KMS-11 (cell line): ENCODE measurements at regions not wholly inside any gene's neighbourhood (a gene's known extent, or its start where the extent isn't known, plus 50 kb on each side); places are given as distances from the start of the nearest gene placed in this dataset.

ENCODE experiments used
- H2AFZ ChIP-seq: fragments of 200-600 bp; sonication (generic); 2 replicates; pipeline ENCODE4 v1.6.1; 2016; ENCODE audit warnings: antibody characterized with exemption, mixed run types, low read depth
- H3K27ac ChIP-seq: fragments of 200-600 bp; sonication (generic); 2 replicates; pipeline ENCODE4 v1.6.1; 2016; ENCODE audit warnings: mild to moderate bottlenecking, mixed run types
- H3K27me3 ChIP-seq: fragments of 200-600 bp; sonication (generic); 2 replicates; pipeline ENCODE4 v1.6.1; 2017; ENCODE audit warnings: mild to moderate bottlenecking, low read depth, mixed run types, moderate library complexity; ENCODE audit not compliant: insufficient read depth
- H3K36me3 ChIP-seq: fragments of 200-600 bp; sonication (generic); 2 replicates; pipeline ENCODE4 v1.6.1; 2017; ENCODE audit warnings: mild to moderate bottlenecking, mixed run types; ENCODE audit not compliant: insufficient read depth
- H3K4me1 ChIP-seq: fragments of 200-600 bp; sonication (generic); 2 replicates; pipeline ENCODE4 v1.6.1; 2016; ENCODE audit warnings: mild to moderate bottlenecking, low read depth, mixed run types; ENCODE audit not compliant: poor library complexity, severe bottlenecking
- H3K4me2 ChIP-seq: fragments of 200-600 bp; sonication (generic); 2 replicates; pipeline ENCODE4 v1.7.0; 2016; ENCODE audit warnings: mild to moderate bottlenecking, mixed run types
- H3K4me3 ChIP-seq: fragments of 200-600 bp; sonication (generic); IDR thresholded peaks from 2 replicates; pipeline ENCODE4 v1.6.1; 2017; ENCODE audit warnings: low read depth, low read length, mixed read lengths; ENCODE audit not compliant: insufficient read depth
- H3K79me2 ChIP-seq: fragments of 200-600 bp; sonication (generic); 2 replicates; pipeline ENCODE4 v1.6.1; 2016; ENCODE audit warnings: low read depth, mixed run types; ENCODE audit not compliant: insufficient read depth
- H3K9ac ChIP-seq: fragments of 200-600 bp; sonication (generic); 2 replicates; pipeline ENCODE4 v1.6.1; 2016; ENCODE audit warnings: mild to moderate bottlenecking, mixed run types
- H4K20me1 ChIP-seq: fragments of 200-600 bp; sonication (generic); 2 replicates; pipeline ENCODE4 v1.6.1; 2016; ENCODE audit warnings: mild to moderate bottlenecking, mixed run types; ENCODE audit not compliant: insufficient read depth
- TF ChIP-seq, protein P1 (sequence below): fragments of 200-600 bp; sonication (generic); conservative IDR thresholded peaks from 2 replicates; pipeline ENCODE4 v1.6.1; 2017; ENCODE audit warnings: low read depth, mild to moderate bottlenecking, antibody characterized with exemption, low read length, moderate library complexity, mixed read lengths

- H3K9ac ChIP-seq, result no peak overlapping the region
- H4K20me1 ChIP-seq, result no peaks in the 10 kb centered on the region
- no peaks in the 10 kb centered on the region for H3K27me3 ChIP-seq
- no peak overlapping the region for H3K27ac ChIP-seq
- no peak overlapping the region for H3K4me2 ChIP-seq
- no peaks in the 10 kb centered on the region for H3K79me2 ChIP-seq
- no peaks in the 10 kb centered on the region for H3K36me3 ChIP-seq
- no peak overlapping the region for H3K4me3 ChIP-seq
- H2AFZ ChIP-seq, result no peak overlapping the region
- TF ChIP-seq, protein P1, sequence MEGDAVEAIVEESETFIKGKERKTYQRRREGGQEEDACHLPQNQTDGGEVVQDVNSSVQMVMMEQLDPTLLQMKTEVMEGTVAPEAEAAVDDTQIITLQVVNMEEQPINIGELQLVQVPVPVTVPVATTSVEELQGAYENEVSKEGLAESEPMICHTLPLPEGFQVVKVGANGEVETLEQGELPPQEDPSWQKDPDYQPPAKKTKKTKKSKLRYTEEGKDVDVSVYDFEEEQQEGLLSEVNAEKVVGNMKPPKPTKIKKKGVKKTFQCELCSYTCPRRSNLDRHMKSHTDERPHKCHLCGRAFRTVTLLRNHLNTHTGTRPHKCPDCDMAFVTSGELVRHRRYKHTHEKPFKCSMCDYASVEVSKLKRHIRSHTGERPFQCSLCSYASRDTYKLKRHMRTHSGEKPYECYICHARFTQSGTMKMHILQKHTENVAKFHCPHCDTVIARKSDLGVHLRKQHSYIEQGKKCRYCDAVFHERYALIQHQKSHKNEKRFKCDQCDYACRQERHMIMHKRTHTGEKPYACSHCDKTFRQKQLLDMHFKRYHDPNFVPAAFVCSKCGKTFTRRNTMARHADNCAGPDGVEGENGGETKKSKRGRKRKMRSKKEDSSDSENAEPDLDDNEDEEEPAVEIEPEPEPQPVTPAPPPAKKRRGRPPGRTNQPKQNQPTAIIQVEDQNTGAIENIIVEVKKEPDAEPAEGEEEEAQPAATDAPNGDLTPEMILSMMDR, result no peak
- no peaks in the 10 kb centered on the region for H3K4me1 ChIP-seq
Observed at GRCh38 chr6:50427267-50427666, 286.1 kb upstream of the TFAP2D start.

DNA sequence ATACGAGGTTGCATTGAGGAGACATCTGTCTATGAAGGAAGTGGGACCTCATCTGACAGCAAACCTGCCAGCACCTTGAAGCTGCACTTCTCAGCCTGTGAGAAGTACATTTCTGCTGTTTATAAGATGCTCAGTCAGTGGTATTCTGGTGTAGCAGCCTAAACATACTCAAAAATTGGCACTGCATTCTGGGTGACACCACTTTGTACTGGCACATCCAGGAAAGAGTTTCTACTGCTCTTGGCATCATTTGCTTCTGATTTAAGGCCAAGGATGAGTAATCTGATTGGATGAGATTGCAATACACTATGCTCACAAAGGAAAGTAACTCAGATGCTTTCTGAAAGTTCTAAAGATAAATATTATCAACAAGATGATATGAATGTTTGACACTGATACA is 275.4 kb upstream of the TFAP2D start:
- Histone ChIP-seq H3K4me1 (no peaks in the 10 kb centered on the region), H3K36me3 (no peaks in the 10 kb centered on the region), H3K79me2 (no peaks in the 10 kb centered on the region), H3K27ac (no peak overlapping the region), H3K4me2 (no peak overlapping the region), H3K27me3 (no peaks in the 10 kb centered on the region), H4K20me1 (no peaks in the 10 kb centered on the region), H3K9ac (no peak overlapping the region), H3K4me3 (no peak overlapping the region), H2AFZ (no peak overlapping the region)
- TF ChIP-seq, protein P1, result no peak

DNA sequence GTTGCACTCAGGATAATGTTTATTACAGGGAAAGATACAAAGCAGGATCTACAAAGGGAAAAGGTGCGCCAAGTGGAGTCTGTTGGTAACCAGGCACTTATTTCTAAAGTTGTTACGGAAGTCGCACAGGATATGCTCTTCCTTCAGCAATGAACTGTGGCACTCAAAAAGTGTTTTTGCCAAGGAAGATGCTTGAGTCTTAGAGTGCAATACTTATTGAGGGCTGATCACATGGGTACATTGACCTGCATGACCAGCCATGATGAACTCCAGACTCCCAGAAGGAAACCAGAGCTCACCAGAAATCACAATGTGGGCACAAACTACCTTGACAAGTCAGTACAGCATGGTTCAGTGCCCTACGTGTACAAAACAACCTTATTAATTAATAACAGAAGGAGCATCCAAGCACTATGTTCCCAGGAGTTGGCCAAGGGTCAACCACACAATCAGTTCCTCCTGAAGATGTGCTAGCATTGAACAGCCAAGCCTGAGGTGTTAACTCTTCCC is 270.7 kb upstream of the TFAP2D start:
- no peak overlapping the region for H3K27ac ChIP-seq
- no peaks in the 10 kb centered on the region for H4K20me1 ChIP-seq
- H3K4me1 ChIP-seq, result no peaks in the 10 kb centered on the region
- TF ChIP-seq, protein P1, result no peak
- H3K36me3 ChIP-seq, result no peaks in the 10 kb centered on the region
- H3K79me2 ChIP-seq, result no peaks in the 10 kb centered on the region
- H3K27me3 ChIP-seq, result no peaks in the 10 kb centered on the region
- H3K4me2 ChIP-seq, result no peak overlapping the region
- H3K4me3 ChIP-seq, result no peak overlapping the region
- H2AFZ ChIP-seq, result no peak overlapping the region
- no peak overlapping the region for H3K9ac ChIP-seq

- TF ChIP-seq, protein P1, result no peak
- no peaks in the 10 kb centered on the region for H3K36me3 ChIP-seq
- no peak overlapping the region for H3K4me3 ChIP-seq
- H3K9ac ChIP-seq, result no peak overlapping the region
- no peaks in the 10 kb centered on the region for H4K20me1 ChIP-seq
- H3K27ac ChIP-seq, result no peak overlapping the region
- no peak overlapping the region for H2AFZ ChIP-seq
- no peaks in the 10 kb centered on the region for H3K27me3 ChIP-seq
- no peaks in the 10 kb centered on the region for H3K4me1 ChIP-seq
- no peaks in the 10 kb centered on the region for H3K79me2 ChIP-seq
- no peak overlapping the region for H3K4me2 ChIP-seq
Observed at GRCh38 chr6:50443144-50443543, 270.2 kb upstream of the TFAP2D start.
